Tibial nerve (tissue), 4 donors: ENCODE measurements at regions not wholly inside any gene's neighbourhood (a gene's known extent, or its start where the extent isn't known, plus 50 kb on each side); places are given as distances from the start of the nearest gene placed in this dataset.

Source experiments
- DNase-seq, 2 donors: peaks; one replicate each; pipeline ENCODE4 v3.0.0-alpha.2; 2019; ENCODE audit warnings: low spot score in 2 of 2
- H3K27ac ChIP-seq, 4 donors: fragments of 200-600 bp; sonication (generic) in 3 of 4; one replicate each; pipeline ENCODE4 v1.5.1; 2017 to 2019; ENCODE audit warnings: mild to moderate bottlenecking in 1 of 4
- H3K27me3 ChIP-seq, 2 donors: fragments of 200-600 bp; sonication (generic) in 1 of 2; one replicate each; pipeline versions ENCODE4 v1.5.1 to v1.6.0; 2017 to 2019
- H3K36me3 ChIP-seq, 3 donors: fragments of 200-600 bp; sonication (generic); one replicate each; pipeline ENCODE4 v1.5.1; 2018 to 2019
- H3K4me1 ChIP-seq, 4 donors: fragments of 200-600 bp; sonication (generic) in 3 of 4; one replicate each; pipeline ENCODE4 v1.5.1; 2017 to 2019
- H3K4me3 ChIP-seq, 4 donors: fragments of 200-600 bp; sonication (generic) in 3 of 4; one replicate each; pipeline ENCODE4 v1.5.1; 2017 to 2019; ENCODE audit warnings: mild to moderate bottlenecking in 1 of 4, moderate library complexity in 1 of 4
- H3K9me3 ChIP-seq, 4 donors: fragments of 200-600 bp; sonication (generic) in 3 of 4; one replicate each; pipeline ENCODE4 v1.5.1; 2017 to 2019
- CTCF ChIP-seq, 5 experiments: fragments of 200-600 bp in 3 of 5; fragments of 450-650 bp in 2 of 5; sonication (generic) in 3 of 5; IDR thresholded peaks; one replicate each; pipeline ENCODE4 v1.5.1; 2016 to 2019; ENCODE audit warnings: antibody characterized with exemption in 5 of 5, mild to moderate bottlenecking in 3 of 5, moderate library complexity in 2 of 5
- EP300 ChIP-seq, 2 donors: sonication (generic); formaldehyde crosslinking; IDR thresholded peaks; one replicate each; pipeline ENCODE4 v1.6.1; 2017; ENCODE audit warnings: antibody characterized with exemption in 2 of 2, mild to moderate bottlenecking in 1 of 2
- POLR2A ChIP-seq, 2 donors: fragments of 450-650 bp; IDR thresholded peaks; one replicate each; pipeline ENCODE4 v1.6.1; 2017; ENCODE audit warnings: antibody characterized with exemption in 2 of 2, mild to moderate bottlenecking in 2 of 2, moderate library complexity in 2 of 2
- WGBS, 2 donors: methylation state at CpG; one replicate each; pipeline ENCODE4 v1.1.5; 2018; 5-methylcytosine and 5-hydroxymethylcytosine counted together

- Histone ChIP-seq H3K4me1 (no peaks in the 10 kb centered on the region), H3K4me3 (no peak overlapping the region), H3K9me3 (no peaks in the 10 kb centered on the region), H3K36me3 (no peaks in the 10 kb centered on the region), H3K27ac (no peak overlapping the region), H3K27me3 (no peaks in the 10 kb centered on the region)
- 94% methylated on average over 2 of the region's 2 CpGs for WGBS, 2 donors
- no peak for DNase-seq
- TF ChIP-seq CTCF (IDR thresholded peaks at IDR 0.05) (no peak), POLR2A (IDR thresholded peaks at IDR 0.05) (no peak), EP300 (IDR thresholded peaks at IDR 0.05) (no peak)
These were observed 109.1 kb upstream of the ANKH start for GRCh38 chr5:14980698-14981097.

- no peaks in the 10 kb centered on the region for H3K36me3 ChIP-seq
- H3K4me3 ChIP-seq, result no peak overlapping the region
- no peaks in the 10 kb centered on the region for H3K9me3 ChIP-seq
- TF ChIP-seq EP300 (IDR thresholded peaks at IDR 0.05) (no peak), POLR2A (IDR thresholded peaks at IDR 0.05) (no peak), CTCF (IDR thresholded peaks at IDR 0.05) (no peak)
- no peak overlapping the region for H3K27ac ChIP-seq
- no peak for DNase-seq
- no peaks in the 10 kb centered on the region for H3K4me1 ChIP-seq
- WGBS, 2 donors, result 49 to 58% methylated on average over 2 of the region's 2 CpGs
- no peaks in the 10 kb centered on the region for H3K27me3 ChIP-seq
These were observed 105.6 kb upstream of the ANKH start for GRCh38 chr5:14977058-14977685.

GRCh38 chr5:14976486-14976885 is 104.9 kb upstream of the ANKH start:
- Histone ChIP-seq H3K4me1 (no peaks in the 10 kb centered on the region), H3K36me3 (no peaks in the 10 kb centered on the region), H3K9me3 (no peaks in the 10 kb centered on the region), H3K4me3 (no peak overlapping the region), H3K27me3 (no peaks in the 10 kb centered on the region), H3K27ac (no peak overlapping the region)
- 76% methylated on average over 7 of the region's 7 CpGs for WGBS, 2 donors
- no peak for DNase-seq
- TF ChIP-seq EP300 (IDR thresholded peaks at IDR 0.05) (no peak), CTCF (IDR thresholded peaks at IDR 0.05) (no peak), POLR2A (IDR thresholded peaks at IDR 0.05) (no peak)

GRCh38 chr5:14971873-14972272 is 100.3 kb upstream of the ANKH start:
- 96 to 98% methylated on average over 3 of the region's 3 CpGs for whole genome bisulfite sequencing, 2 donors
- Histone ChIP-seq H3K27ac (no peak overlapping the region), H3K36me3 (no peaks in the 10 kb centered on the region), H3K4me3 (no peak overlapping the region), H3K27me3 (no peaks in the 10 kb centered on the region), H3K9me3 (no peaks in the 10 kb centered on the region), H3K4me1 (no peaks in the 10 kb centered on the region)
- TF ChIP-seq POLR2A (IDR thresholded peaks at IDR 0.05) (no peak), EP300 (IDR thresholded peaks at IDR 0.05) (no peak), CTCF (IDR thresholded peaks at IDR 0.05) (no peak)
- DNase-seq, result no peak

- H3K4me3 ChIP-seq, result no peak overlapping the region
These were observed 97.2 kb upstream of the ANKH start for GRCh38 chr5:14968796-14969195.

GRCh38 chr5:14967166-14967565 is 95.6 kb upstream of the ANKH start:
- H3K4me3 ChIP-seq, result no peak overlapping the region
- H3K9me3 ChIP-seq, result no peaks in the 10 kb centered on the region
- 90 to 91% methylated on average over 6 of the region's 6 CpGs for WGBS, 2 donors
- TF ChIP-seq CTCF (IDR thresholded peaks at IDR 0.05) (no peak), EP300 (IDR thresholded peaks at IDR 0.05) (no peak), POLR2A (IDR thresholded peaks at IDR 0.05) (no peak)
- DNase-seq, result no peak
- no peaks in the 10 kb centered on the region for H3K4me1 ChIP-seq
- H3K27ac ChIP-seq, result no peak overlapping the region
- no peaks in the 10 kb centered on the region for H3K27me3 ChIP-seq
- H3K36me3 ChIP-seq, result no peaks in the 10 kb centered on the region

More at GRCh38 chr5:14968796-14969195, 97.2 kb upstream of the ANKH start:
- Histone ChIP-seq H3K27me3 (no peaks in the 10 kb centered on the region), H3K36me3 (no peaks in the 10 kb centered on the region), H3K4me1 (no peaks in the 10 kb centered on the region), H3K9me3 (no peaks in the 10 kb centered on the region), H3K27ac (no peak overlapping the region)
- TF ChIP-seq POLR2A (IDR thresholded peaks at IDR 0.05), result no peak
- TF ChIP-seq EP300 (IDR thresholded peaks at IDR 0.05), result no peak
- DNase-seq, result no peak
